ENCODE measurements at regions not wholly inside any gene's neighbourhood (a gene's known extent, or its start where the extent isn't known, plus 50 kb on each side); places are given as distances from the start of the nearest gene placed in this dataset.

DNA sequence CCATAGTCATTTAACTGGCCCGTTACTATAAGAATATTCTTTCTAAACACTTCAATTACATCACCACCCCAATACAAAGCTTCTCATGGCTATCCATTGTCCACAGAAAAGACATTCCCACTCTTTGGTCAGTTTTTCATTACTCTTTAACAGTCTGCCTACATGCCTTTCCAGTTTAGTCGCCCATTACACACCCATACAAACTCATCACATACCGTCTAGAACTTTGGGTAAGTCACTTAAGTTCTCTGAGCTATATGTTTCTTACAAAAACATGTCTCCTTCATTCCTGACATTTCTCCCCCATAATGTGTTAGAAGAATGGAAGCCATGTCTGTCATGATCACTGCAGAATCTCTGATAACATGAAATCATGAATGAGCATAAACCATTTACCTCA lies 108.2 kb upstream of the STK17B start:
- Histone ChIP-seq H3K4me1 (peaks cover 26% of the 10 kb centered on the region), H3K27me3 (no peaks in the 10 kb centered on the region), H3K9me3 (replicated peaks) (no peaks in the 10 kb centered on the region), H3K27ac (no peak overlapping the region), H3K4me3 (no peak overlapping the region), H3K36me3 (no peaks in the 10 kb centered on the region)
- DNase-seq = no peak

DNA sequence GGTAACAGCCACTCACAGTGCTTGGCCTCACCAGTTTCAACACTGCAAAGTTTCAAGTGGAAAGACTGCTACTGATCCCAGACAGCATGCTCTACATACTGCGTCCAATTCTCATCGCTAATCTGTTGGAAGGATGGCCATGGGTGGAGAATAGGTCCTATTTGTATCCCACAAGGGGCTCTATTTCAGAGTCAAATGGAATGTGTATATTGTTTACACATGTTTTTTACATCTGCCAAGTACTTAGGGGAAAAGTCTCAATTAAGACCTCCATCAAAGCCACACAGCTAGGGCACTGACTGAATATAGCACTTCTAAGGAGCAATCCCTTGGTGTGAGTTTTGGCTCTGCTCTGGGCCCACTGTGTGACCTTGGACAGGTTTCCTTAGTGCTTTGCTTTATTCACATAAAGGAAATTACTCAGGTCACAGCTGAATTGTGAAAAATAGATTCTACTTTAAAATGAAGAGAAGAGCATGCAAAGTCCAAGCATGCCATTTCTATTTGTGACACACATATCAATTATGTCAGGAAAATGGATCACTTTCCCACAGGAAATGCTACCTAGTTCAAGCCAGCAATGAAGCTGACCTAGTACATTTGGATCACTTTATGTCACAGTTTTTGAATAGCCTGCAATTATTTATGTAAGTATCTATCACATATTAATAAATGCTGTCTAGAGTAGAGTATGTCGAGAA lies 112.9 kb upstream of the STK17B start:
- no peaks in the 10 kb centered on the region for H3K36me3 ChIP-seq
- H3K9me3 ChIP-seq (replicated peaks) = no peaks in the 10 kb centered on the region
- no peak overlapping the region for H3K27ac ChIP-seq
- DNase-seq = no peak
- H3K27me3 ChIP-seq = no peaks in the 10 kb centered on the region
- H3K4me3 ChIP-seq = no peak overlapping the region
- peaks cover 6% of the 10 kb centered on the region; the same call in 1 of the 2 replicates for H3K4me1 ChIP-seq

DNA sequence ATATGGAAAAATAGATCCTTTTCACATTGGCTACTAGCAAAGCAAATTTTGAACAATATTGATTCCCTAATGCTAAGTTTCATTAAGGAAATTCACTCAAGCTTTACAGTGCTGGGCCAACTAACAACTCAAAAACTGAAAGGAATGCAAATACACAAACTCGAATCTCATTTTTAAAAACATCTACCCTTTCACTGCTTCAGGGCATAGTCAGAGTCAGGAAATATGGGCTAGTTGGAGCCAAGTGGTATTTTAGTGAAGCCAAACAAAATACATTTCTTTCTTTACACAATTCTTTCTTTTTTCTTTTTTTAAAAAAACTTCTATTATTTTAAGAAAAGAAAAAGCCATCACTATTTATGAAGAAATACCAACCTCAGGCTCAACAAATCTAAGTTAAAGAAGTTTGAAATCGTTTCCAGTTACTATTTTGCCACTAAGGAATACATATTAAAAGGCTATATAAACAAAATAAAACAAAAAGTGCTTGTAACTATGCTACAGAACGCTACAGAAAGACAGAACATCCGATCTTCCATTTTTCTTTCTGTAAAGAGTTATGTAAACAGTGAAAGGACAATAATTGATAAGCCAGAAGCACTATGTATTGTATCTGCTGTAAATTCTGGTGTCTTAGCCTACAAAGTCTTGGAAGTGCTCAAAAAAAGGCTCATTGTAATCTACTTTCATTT lies 113.6 kb upstream of the STK17B start:
- H3K4me1 ChIP-seq = peaks cover 6% of the 10 kb centered on the region; the same call in 1 of the 2 replicates
- H3K9me3 ChIP-seq (replicated peaks) = no peaks in the 10 kb centered on the region
- H3K27ac ChIP-seq = no peak overlapping the region
- no peak for DNase-seq
- H3K27me3 ChIP-seq = no peaks in the 10 kb centered on the region
- no peak overlapping the region for H3K4me3 ChIP-seq
- no peaks in the 10 kb centered on the region for H3K36me3 ChIP-seq

DNA sequence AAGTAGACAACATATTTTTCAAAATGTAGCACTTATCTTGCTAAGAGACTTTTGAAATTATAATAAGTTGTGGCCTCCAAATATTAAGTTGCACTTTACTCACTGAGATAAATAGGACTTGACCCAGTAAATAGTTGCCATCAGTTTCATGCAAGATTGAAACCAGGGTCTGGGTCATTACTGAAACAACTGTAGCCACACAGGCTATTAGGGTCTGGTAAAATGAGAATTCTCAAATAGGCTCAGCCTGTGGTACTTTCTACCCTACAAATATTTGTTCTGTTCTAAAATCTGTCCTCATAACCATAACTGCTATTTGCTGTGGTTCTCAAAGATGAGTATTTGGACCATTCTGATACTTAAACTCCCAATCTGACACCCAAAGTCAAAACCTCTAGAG lies 115.4 kb upstream of the STK17B start:
- DNase-seq = no peak
- H3K27me3 ChIP-seq = no peaks in the 10 kb centered on the region
- no peaks in the 10 kb centered on the region for H3K36me3 ChIP-seq

DNA sequence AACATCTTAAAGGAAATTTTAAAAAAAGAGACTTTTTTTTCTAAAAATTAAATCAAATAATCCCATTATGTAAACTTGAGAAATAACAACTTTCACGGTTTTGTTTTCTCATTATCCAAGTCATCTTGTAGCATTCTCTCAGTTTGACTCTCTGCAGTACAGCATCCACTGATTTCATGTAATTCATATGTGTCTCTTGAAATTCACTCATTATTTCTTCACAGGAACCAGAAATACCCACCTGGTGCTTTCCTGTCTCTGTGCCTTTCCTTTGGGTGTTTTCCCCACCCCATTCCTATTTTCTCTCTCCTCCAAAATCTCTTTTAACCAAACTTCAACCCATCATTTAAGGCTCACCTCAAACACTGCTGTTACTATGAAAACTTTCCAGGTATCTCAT lies 116.1 kb upstream of the STK17B start:
- Histone ChIP-seq H3K36me3 (no peaks in the 10 kb centered on the region), H3K9me3 (replicated peaks) (no peaks in the 10 kb centered on the region), H3K27ac (no peak overlapping the region), H3K27me3 (no peaks in the 10 kb centered on the region), H3K4me3 (no peak overlapping the region), H3K4me1 (peaks cover 18% of the 10 kb centered on the region)
- DNase-seq = no peak

More for the DNA sequence above, 115.4 kb upstream of the STK17B start:
- H3K27ac ChIP-seq = no peak overlapping the region
- peaks cover 11% of the 10 kb centered on the region for H3K4me1 ChIP-seq
- H3K9me3 ChIP-seq (replicated peaks) = no peaks in the 10 kb centered on the region
- H3K4me3 ChIP-seq = no peak overlapping the region

DNA sequence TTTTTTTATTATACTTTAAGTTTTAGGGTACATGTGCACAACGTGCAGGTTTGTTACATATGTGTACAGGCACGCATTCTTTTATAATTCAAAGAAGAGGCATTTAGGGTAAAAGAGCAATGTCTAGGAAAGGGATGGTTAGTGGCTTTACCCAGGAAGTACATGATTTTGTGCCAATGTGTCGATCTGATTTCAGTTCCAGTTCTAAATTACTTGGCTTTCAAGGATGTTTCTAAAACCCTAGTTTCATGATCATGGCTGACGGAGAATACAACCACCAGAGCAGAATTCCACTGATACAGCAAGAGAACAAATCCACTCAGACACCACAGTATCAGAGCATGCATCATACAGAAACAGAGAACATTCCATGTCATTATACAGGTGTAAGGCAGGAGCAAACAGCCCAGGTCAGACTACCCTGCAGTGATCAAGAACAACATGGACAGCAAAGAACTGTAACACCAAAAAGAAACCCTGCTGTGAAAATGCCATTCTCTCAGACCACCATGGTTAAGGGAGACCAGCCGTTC lies 116.7 kb upstream of the STK17B start:
- no peak overlapping the region for H3K27ac ChIP-seq
- peaks cover 24% of the 10 kb centered on the region for H3K4me1 ChIP-seq
- no peaks in the 10 kb centered on the region for H3K27me3 ChIP-seq
- no peaks in the 10 kb centered on the region for H3K36me3 ChIP-seq
- DNase-seq = no peak
- no peaks in the 10 kb centered on the region for H3K9me3 ChIP-seq (replicated peaks)
- no peak overlapping the region for H3K4me3 ChIP-seq

DNA sequence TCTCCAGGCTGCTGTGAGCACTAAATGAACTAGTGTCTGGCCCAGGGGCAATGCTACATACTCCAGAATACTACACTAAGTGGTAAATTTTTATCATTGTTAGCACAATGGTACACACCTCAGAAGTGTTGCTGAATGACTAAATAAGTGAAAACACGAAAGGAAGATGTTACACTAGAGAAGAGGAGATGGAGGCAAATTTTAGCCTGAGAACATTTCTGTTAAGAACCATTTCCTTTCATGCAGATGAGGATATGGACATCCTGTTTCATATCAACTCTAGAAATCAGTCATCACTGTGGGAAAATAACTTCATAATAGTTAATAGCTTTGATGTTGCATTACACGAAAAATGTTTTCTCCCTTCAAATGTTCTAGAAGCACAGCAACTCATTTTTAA lies 117.6 kb upstream of the STK17B start:
- Histone ChIP-seq H3K4me1 (peaks cover 33% of the 10 kb centered on the region), H3K36me3 (no peaks in the 10 kb centered on the region), H3K27ac (no peak overlapping the region), H3K27me3 (no peaks in the 10 kb centered on the region), H3K4me3 (no peak overlapping the region), H3K9me3 (replicated peaks) (no peaks in the 10 kb centered on the region)
- no peak for DNase-seq

DNA sequence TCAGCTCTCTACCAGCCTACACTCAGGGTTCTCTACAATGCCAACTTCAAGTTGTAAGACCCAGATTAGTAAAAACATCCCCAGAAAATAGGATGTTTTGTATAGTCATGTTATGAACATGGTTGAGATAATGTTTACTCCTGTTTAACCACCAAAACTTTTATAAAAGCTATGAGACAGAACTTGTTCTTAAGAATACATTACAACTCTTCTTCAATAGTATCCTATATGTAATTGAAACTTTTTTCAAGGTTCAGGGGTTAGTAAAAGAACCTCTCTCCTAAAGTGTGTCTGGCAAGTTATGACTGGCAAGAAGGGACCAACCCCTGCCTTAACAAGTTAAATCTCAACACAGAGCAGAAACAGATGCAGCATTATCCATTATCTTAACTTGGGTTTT lies 118.8 kb upstream of the STK17B start:
- Histone ChIP-seq H3K27me3 (no peaks in the 10 kb centered on the region), H3K4me3 (no peak overlapping the region), H3K9me3 (replicated peaks) (no peaks in the 10 kb centered on the region), H3K27ac (no peak overlapping the region), H3K4me1 (peaks cover 38% of the 10 kb centered on the region), H3K36me3 (no peaks in the 10 kb centered on the region)
- DNase-seq = no peak

DNA sequence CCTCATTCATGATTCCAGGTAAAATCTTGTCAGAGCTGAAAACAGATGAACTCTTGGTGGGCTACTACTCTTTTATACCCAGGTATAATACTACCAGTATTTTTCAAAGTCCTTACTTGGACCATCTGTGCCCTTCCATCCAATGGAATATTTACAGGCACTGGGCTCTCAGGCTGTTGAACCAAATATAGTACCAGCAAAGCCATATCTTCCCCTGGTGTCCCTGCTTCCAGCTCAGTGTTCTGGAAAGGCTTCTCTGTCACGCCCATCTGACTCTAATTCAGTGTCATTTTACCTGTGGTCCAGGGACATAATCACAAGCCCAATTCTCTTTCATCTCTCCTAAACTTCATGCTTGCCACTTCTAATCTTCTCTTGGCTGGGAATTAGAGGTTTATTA lies 119.2 kb upstream of the STK17B start:
- H3K4me3 ChIP-seq = no peak overlapping the region
- H3K9me3 ChIP-seq (replicated peaks) = no peaks in the 10 kb centered on the region
- H3K27ac ChIP-seq = no peak overlapping the region
- H3K27me3 ChIP-seq = no peaks in the 10 kb centered on the region
- no peak for DNase-seq
- H3K4me1 ChIP-seq = peaks cover 42% of the 10 kb centered on the region
- H3K36me3 ChIP-seq = no peaks in the 10 kb centered on the region

DNA sequence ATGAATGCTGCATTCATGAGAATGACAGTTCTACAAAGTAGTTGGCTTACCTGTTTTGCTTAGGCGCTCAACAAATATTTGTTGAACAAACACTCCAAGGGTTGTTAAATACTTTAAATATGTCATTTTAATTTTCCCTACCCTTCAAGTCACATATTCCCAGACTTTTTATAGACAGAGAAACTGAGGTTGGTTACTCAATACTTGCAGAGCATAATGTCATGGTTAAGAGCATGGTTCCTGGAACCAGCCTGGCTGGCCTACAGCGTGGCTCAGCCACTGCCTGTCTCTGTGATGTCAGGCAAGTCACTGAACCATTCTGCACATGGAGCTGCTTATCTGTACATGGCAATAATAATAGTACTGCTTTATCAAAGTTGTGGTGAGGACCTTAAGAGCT lies 120.0 kb upstream of the STK17B start:
- no peak overlapping the region for H3K4me3 ChIP-seq
- H3K27ac ChIP-seq = no peak overlapping the region
- H3K9me3 ChIP-seq (replicated peaks) = no peaks in the 10 kb centered on the region
- no peaks in the 10 kb centered on the region for H3K27me3 ChIP-seq
- no peak for DNase-seq
- no peaks in the 10 kb centered on the region for H3K36me3 ChIP-seq
- peaks cover 44% of the 10 kb centered on the region for H3K4me1 ChIP-seq

DNA sequence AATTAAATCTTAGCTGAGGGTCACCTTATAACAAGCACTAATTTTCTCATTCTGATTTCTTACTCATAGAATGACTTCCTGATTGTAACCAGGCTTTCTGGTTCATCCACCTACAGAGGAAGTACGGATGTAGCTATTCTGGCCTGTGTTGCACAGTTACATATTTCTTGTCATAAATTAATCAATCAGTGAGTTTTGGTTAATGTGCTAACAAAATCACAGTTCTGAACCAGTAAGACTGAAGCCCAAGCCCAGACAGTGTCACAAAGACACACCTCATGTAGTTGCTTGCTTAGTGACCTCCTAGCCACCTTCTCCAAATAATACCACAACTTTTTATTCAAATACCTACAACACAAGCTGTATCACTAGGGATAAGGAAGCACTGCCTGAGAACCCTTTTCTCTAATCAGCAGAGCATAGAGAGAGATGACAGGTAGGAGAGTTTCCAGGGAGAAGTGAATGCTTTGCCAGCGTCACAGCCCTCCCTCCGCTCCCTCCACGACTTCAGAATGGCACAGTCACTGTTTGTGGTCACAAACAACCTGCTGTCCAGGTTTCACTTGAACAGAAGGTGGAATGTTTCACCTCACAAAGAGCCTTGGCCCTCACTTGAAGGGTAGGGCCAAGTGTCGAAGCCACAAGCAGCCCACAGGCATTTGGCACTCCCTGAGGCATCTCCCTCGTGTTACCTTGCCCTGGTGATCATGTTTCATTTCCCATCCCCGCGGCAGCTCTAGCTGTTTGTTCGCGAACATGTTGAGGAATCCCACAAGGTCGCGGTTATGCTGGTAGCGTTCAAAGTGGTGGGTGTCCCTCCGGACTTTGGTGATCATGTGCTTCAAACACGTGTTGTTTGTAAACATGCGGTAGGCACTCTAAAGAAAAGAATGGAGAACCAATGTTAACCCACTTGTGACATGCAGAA lies 120.8 kb upstream of the STK17B start:
- Histone ChIP-seq H3K27me3 (no peaks in the 10 kb centered on the region), H3K36me3 (no peaks in the 10 kb centered on the region), H3K4me1 (peaks cover 44% of the 10 kb centered on the region), H3K4me3 (no peak overlapping the region), H3K27ac (peak overlapping the region; percentile 17), H3K9me3 (replicated peaks) (no peaks in the 10 kb centered on the region)
- DNase-seq = peak; percentile 98 to 99

DNA sequence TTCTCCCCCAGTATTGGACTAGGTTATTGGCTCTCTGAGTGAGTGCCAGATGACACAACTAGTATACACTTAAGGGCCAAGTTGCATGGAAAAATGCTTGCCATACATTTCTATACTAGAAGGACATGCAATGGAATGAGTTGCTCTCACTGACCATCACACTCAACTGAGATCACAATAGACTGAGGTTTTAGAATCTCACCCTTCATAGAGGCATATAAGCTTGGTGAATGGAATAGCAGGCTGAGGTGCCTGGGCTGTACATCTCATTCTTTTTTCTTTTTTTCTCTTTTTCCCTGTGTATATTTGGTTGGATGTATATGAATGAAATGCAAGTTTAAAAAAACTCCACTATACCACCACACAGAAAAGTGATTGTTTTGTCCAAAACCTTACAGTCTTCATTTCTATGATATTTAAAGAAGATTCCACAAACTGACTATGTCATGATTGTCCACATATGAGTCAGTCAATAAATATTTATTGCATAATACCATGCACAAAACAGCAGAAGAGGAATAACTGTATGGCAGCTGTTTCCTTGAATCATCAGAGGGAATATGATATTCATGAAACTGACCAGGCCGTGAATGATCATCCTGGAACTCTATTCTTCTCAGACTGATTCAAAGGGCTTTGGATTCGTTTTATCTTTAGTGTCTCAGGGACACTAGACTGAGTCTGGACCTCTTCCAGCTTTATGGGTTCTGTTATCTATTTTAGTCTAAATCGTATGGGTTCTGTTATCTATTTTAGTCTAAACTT lies 122.6 kb upstream of the STK17B start:
- peak; percentile 58 to 89 for DNase-seq
- Histone ChIP-seq H3K9me3 (replicated peaks) (no peaks in the 10 kb centered on the region), H3K4me1 (peaks cover 46% of the 10 kb centered on the region), H3K27me3 (no peaks in the 10 kb centered on the region), H3K27ac (peak overlapping the region; percentile 67), H3K4me3 (no peak overlapping the region), H3K36me3 (no peaks in the 10 kb centered on the region)

DNA sequence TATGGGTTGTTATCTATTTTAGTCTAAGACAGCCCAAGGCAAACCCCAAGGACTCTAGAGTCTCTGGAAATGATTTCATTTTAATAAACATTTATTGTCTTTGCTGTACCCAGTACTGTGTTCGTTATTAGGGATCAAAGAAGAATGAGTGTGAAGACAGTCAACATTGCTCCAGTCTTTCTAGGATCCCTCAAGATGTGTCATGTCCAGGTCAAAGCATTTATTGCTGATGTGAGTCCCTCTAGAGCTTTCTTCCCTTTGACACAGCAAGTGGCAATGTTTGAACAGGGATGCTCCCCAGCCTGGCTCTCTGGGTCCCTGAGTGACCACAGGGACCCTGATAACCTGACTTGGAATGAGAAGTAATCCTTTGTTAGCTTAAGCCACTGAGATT lies 123.1 kb upstream of the STK17B start:
- Histone ChIP-seq H3K27me3 (no peaks in the 10 kb centered on the region), H3K9me3 (replicated peaks) (no peaks in the 10 kb centered on the region), H3K4me3 (no peak overlapping the region), H3K27ac (peak overlapping the region; percentile 67), H3K4me1 (peaks cover 46% of the 10 kb centered on the region), H3K36me3 (no peaks in the 10 kb centered on the region)
- DNase-seq = no peak

DNA sequence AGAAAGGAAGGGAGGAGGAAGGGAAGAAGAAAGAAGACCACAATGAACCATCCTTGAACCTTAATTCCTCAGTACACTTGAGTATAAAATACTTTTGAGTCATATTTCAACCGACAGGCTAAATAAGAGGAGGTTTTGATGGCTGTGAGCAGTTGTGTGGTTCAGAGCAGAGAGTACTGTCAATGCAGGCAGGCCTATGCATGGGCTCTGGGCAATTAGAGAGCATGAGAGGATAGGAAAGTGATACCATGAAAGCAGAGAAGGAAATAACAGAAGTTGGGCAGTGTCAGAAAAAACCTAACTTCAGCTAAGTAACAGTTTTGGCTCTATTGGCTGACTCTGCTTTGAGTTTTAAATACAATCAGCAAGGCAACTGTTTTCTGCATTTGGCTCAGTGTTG lies 123.6 kb upstream of the STK17B start:
- no peaks in the 10 kb centered on the region for H3K27me3 ChIP-seq
- H3K36me3 ChIP-seq = no peaks in the 10 kb centered on the region
- H3K4me3 ChIP-seq = no peak overlapping the region
- peaks cover 46% of the 10 kb centered on the region for H3K4me1 ChIP-seq
- peak overlapping the region; percentile 67 for H3K27ac ChIP-seq
- peak in 1 of 2 experiments; percentile 68 for DNase-seq
- H3K9me3 ChIP-seq (replicated peaks) = no peaks in the 10 kb centered on the region

Measured in SJCRH30 (cell line).